ENCODE measurements at regions not wholly inside any gene's neighbourhood (a gene's known extent, or its start where the extent isn't known, plus 50 kb on each side); places are given as distances from the start of the nearest gene placed in this dataset.
"Not testable (repeated sequence)": the region's sequence is repeated elsewhere in the genome, so short reads cannot be mapped to it uniquely, and the experiment has no call there.

DNA sequence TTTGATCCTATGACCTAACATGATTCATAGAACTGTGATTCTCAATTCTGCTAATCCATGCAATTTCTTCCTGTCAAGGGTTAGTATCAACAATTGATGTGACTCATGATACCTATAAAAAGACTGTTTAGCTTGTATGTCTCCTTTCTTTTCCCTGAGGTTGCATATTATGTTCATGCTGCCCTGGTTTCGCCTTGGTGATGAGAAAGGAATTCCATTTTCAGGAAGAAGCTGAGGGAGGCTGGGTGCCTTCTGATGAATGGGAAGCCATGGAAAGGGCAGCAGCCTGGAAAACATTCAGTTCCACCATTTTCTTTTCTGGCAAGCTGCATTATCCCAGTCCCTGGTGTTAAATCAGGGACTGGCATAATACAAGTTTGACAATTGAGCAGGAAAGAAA, 976.5 kb downstream of the RPA4 start:
- no peak for DNase-seq

DNA sequence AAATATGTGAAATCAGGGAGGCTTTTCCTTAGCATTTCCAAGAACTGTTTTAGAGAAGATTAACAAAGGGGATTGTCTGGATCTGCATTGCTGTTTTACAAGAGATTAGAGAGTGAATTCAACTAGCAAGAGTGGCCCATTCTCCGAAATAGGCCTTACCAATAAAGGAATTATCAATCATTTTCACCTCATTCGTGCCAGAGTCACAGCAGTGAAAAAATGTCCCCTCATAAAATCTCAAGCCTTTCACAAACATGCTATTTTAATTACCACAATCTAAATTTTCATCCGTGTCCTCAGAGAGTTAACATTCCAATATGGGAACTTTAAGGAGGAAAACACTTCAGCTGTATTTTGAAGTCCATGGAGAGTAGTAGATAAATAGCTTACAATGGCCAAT, 979.6 kb downstream of the RPA4 start:
- DNase-seq, result no peak

DNA sequence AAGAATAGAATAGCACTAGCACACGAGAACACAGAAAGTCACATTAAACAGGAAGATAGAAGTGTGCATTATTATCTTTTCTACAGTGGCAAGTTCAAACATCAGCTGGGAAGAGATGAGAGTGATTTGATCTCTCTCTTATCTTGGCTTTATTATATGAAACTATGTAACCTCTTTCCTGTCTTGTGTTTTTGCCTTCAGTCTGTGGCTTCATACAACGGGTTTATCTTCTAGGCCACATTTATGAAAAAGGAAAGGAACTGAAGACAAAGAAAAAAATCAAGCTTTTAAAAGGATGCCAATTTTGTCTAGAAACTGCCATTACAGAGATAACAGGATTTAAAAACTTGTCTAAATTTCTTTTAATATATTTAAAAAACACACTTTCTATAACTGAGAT, 983.6 kb downstream of the RPA4 start:
- DNase-seq, result no peak

DNA sequence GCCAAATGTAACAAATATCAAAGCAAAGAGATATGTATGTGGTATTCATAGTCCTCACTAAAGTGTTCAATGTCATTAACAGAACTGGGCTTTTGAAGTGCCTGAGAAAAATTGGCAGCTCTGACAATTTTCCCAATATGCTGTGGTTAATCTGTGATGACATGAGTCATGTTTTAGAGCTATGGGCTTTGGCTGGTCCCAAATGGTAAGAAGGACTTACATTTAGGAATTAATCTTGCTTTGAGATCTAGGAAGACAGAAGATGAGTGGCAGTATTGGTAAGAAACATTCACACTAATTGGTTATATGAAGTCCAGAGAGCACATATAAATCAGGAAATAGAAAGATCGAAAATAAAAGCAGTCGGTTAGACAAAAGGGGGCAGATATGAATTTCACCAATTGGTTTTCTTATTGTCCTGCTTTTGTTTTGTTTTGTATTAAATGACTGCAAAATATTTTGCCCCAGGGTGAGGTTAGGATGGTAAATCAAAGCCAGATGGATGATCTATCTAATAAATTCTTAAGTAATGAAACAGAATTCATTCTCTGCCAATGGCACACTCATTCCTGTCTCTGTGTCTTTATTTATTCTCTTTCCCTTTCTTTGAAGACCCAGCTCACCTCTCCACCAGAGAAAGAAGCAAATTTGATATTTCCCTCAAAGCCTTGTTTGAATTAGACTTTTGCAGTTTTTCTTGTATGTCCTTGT, 993.1 kb downstream of the RPA4 start:
- no peak for DNase-seq

DNA sequence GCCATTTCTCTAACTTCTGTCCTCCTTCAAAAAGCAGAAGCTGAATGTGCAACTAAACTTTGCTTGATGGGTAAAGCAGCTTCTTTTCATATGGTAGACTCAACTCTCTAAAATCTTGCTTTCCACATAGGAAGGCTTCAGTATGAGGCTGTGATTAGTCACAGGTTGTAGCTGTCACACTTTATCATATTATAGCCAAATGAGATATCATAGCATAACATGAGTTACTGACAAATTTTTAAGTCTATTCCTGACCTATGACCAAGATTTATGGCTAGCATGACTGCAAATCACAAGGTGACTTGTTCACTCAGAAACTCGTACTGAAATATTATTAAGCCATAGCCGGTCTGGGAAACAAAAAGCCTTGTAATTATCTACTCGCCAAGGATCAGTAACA, 998.6 kb downstream of the RPA4 start:
- DNase-seq, result no peak

DNA sequence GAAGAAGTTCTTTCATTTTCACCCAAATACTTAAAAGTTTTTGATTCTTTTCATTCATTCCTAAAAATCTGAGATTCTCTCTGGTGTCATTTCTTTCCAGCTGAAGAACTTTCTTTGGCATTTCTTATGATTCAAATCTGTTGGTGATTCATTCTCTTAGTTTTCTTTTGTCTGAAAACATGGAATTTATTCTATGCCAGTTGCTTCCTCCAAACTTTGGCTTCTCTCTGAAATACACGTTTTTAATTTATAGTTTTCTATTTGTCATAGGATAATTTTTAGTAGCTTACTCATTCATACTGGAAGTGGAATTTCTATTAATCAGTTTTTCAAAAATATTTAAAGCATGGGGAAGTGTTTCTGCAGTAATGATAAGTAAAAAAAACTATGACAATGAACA, 1012.0 kb downstream of the RPA4 start:
- DNase-seq, result no peak

DNA sequence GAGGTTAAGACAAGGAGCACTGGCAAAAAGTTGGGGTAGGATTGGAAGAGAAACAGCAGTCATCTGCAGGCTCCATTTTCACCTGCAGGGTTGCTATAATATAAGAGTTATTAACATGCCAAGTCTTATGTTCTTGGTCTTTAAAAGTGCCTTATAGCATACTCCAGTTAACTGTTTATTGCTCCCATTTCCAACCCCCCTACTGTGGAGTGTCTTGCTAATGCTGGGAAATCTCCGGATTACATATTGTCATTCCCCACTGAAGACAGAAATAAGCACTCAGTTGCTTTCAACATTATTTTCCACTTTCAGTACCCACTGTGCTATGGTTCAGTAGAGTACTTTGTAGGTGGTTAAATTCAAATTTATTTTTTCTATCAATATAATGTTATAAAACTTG, 1014.3 kb downstream of the RPA4 start:
- DNase-seq, result no peak

DNA sequence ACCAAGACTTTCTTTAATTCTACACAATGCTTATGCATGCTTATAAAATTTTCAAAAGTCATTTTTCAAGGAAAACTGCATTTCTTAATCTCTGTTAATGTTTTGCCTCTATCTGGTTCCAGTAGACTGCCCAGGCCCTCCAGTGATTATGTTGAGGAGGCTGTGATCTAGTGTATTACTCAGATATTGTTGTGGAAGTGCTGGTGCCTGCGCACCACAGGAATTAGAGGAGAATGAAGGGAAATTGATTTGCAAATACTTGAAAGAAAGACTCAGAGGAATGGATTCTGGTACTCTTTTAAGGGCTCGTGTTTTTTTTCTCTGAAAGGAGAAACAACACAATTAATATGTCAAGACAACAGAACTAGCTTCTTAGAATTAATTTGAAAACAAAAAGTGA, 1015.1 kb downstream of the RPA4 start:
- no peak for DNase-seq

DNA sequence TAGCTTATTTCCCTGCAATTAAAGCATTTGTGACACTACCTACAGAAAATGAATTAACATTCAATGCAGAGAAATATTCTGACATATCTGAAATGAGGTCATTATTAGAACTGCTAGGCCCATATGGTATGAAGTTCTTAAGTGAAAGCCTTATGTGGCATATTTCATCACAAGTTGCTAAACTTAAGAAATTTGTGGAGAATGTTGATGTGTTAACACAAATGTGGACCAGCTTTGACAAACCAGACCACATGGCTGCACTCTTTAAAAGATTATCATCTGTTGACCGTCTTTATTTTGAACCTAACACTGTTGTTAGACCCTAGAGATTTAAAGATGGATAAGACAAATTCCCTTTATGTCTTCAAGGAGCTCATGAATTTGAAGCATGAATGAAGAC, 1024.1 kb downstream of the RPA4 start:
- DNase-seq, result no peak

DNA sequence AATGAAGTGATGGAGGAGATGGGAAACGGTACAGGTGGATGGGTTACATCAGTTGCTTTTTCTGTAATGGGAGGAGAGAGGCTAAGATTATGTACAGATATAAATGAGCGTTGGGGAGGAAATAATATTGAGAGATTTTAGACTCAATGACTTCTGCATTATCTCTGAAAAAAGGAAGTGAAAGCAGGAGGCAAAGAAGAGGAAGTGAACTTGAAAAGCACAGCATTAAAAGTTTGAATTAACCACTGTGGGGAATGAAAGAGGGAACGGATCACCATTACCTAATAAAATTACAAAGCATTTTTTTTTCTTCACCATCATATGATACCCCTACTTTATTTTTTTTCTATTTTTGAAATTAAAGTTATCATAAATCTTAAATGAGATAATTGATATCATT, 1025.5 kb downstream of the RPA4 start:
- no peak for DNase-seq

DNA sequence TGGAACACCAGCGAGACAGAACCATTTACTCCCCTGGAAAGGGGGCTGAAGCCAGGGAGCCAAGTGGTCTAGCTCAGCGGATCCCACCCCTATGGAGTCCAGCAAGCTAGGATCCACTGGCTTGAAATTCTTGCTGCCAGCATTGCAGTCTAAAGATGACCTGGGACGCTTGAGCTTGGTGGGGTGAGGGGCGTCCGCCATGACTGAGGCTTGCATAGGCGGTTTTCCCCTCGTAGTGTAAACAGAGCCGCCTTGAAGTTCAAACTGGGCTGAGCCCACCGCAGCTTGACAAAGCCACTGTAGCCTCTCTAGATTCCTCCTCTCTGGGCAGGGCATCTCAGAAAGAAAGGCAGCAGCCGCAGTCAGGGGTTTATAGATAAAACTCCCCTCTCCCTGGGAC, 1031.7 kb downstream of the RPA4 start:
- DNase-seq, result not testable (repeated sequence)

DNA sequence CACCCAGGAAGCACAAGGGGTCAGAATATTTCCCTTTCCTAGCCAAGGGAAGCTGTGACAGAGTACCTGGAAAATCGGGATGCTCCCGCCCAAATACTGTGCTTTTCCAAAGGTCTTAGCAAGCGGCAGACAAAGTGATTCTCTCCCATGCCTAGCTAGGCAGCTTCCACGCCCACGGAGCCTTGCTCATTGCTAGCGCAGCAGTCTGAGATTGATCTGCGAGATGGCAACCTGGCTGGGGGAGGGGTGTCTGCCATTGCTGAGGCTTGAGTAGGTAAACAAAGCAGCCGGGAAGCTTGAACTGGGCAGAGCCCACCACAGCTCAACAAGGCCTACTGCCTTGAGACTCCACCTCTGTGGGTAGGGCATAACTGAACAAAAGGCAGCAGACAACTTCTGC, 1037.5 kb downstream of the RPA4 start:
- DNase-seq, result not testable (repeated sequence)

DNA sequence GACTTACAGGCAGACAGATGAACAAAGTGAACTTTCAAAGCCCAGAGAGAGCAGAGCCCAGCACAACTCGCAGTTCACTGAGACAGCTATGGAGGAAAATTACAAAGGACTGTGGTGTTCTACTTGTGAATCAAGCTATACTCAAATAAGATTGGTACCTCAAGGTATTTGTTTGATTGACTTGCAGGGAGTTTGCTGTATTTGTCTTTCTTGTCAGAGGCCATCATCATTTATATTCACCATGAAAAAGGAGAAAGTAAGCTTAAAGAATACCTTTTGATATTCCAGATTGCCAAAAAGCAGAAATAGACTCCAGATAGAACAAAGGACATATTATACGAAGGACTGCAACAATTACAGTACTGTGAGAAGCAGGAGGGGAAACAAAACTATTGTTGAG, 1047.9 kb downstream of the RPA4 start:
- DNase-seq, result no peak

DNA sequence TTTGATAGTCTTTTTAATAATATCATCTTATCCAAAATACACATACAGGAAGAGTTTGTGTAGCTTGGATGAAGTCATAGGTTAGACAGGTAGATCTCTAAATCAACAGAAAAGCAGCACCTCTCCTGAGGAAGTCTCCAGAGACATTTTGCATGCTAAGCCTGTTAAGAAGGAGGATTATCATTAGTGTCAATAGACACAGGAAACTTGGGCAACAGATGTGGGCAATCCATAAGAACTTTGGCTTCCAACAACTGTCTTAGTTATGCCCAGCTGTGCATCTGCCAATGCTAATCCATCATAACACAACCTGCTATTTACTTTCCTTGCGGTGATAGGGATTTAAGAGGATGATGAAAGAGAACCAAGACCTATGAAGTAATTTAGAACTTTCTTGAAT, 1052.6 kb downstream of the RPA4 start:
- no peak for DNase-seq

DNA sequence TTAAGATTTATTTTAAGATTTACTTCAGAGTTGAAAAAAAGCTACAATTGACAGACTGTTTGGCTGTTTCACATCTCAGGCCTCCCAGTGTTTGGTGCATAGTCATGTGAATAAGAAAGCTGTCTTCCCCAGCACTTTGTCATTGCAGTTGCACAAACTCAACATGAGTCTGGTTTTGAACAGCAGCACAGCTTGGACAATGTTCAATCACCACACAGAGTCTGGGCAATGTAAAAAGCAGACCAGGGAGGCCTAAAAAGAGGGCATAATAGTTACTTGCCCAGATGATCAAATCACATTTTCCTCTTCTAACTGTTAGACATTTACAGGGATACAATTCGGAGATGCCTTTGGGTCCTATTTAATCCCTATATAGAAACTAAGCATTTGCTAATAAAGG, 1055.0 kb downstream of the RPA4 start:
- no peak for DNase-seq

DNA sequence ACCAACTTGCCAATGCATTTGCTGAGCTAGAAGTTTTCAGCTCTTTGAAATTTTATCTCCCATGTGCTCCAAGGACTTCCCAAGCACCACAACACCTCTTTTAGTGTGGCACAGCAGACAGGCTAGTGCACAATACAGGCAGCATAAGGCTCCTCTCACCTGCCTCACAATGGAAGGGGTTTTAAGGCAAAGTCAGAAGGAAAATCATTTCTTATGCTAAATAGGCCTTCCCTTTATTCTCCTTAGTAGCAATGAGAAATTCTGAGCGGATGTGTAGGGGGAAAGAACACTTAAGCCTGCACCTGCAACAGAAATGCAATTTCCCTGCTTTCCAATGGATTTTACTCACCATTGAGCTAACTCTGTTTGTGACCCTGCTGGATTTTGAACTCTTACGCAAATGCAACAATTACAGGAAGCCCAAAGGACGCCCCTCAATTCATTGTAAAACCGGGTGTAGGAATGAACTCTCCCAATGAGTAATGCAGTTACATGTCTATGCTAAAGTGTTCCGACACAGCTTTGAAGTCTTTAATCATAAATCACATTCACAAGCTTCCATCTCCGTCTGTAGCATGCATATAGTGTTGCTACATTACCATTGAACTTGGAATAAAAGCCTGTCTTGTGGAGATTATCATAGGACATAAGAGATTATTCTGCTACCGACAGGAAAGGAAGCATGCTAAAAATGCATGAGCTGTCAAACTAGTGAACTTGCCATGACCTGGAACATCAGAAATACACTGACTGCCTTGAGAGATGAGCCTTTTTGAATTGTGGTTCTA, 1084.9 kb downstream of the RPA4 start:
- no peak for DNase-seq

DNA sequence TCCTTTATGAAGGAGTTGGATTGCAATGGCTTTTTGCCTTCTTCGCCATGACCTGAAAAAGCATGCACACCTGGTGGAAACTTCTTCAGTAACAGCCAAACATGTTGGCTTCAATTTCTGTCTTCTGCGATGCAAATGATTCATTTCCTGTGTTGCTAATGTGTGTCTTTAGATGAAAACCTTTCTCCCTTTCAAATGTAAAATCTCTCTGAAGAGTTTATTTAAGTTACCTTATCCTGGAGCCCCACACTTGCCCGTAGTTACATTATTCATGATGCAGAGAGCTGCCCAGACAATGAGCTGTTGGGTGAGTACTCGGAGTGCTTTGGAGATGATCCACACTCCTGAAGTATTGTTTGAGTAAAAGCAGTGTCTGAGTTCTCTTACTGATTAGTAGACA, 1100.9 kb downstream of the RPA4 start:
- DNase-seq, result no peak

DNA sequence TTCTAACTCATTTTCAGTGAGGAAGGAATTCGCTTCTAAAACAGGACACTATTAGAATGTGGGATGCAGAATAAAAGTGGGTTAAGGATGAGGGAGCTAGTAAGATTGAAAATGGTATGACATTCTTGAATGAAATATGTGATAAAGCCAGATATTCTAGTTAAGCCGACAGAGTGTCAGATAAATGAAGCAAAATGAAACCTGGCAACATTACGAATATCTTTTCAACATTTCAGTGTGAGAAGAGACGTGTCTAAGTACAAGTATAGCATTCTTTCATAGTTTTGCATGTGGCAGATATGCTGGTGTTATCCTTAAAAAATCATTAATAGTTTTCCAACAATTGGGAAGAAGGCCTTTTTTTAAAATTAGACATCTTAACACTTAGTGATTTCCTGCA, 1101.4 kb downstream of the RPA4 start:
- no peak for DNase-seq

DNA sequence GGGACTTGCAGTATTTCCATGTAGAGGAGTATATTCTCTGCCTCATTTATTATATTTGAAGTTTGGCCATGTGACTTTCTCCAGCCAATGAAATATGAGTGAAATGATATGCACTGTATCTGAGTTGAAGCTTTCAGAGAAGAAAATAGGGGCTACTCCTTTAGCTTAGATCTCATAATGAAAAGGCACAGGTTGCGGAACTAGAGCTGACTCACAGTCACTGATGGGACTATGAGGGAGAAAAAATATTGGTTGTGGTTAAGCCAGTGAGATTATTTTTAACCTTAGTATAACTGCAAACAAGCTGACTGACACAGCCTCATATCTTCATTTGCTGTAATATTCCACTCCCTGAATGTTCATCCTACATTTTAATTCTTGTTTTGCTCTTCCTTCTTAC, 1104.3 kb downstream of the RPA4 start:
- DNase-seq, result no peak

DNA sequence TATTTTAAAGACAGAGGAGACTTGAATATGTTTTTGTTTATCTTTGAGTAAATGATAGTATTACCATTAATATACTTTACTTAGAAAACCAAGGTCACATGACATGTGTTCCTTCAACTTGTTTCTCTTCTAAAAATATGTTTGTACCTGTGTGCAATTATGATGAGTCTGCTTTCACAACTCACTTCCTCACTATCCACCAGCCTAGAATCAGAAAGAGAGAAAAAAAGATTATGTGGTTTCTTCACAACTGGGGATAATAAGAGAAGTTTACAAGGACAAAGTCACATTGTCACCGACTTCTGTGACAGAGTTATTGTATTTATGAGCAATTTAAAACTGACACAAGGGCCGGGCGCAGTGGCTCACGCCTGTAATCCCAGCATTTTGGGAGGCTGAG, 1112.1 kb downstream of the RPA4 start:
- DNase-seq, result no peak

DNA sequence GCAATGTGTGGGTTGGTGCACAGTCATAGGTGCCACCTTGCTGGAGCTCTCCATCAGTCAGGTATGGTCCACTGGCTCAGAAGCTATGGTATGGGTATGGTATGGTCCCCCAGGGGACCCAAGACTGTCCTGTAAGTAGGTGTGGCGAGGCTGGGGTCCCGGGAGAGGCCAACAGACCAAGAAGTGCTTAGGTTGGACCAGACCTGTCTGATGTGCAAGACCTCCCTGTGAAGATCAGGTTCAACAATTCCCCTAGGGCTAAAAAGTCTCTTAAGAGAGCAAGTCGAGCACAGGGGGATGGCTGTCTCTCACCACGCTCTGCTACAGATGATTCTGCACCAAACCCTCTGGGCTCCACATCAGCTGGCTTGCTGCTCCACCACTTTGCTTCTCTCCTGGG, 1145.0 kb downstream of the RPA4 start:
- DNase-seq, result no peak

DNA sequence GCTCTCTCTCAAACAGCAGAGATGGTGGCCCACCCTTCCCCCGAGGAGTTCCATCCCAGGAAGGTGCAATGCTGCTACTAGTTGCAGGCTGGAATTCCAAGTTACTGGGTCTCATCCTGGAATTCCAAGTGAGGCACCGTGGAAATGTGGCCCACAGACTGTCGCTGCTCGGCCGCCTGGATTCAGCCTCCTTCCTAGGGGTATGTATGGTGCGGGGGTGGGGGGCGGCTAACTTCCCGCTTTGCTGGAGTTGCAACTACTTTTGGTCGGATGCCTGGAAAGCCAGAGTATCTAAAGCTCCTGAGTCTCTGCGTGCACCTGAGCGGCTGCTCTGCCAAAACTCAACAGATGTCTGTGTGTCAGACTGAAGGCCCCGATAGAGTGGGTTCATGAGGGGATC, 1146.2 kb downstream of the RPA4 start:
- DNase-seq, result no peak

DNA sequence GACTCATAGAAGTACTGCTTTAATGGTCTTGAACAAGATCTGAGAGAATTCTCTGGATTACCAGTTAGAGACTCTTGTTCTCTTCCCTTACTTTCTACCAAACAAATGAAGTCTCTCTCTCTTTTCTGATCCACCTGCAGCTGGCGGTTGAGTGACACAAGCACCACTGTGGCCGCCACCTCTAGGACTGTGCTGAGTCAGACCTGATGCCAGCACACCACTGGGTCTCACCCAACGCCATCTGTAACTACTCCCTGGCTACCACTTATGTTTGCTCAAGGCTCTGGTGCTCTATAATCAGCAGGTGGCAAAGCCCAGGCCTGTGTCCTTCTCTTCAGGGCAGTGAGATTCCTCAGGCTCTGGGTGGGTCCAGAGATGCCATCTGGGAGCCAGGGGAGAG, 1173.5 kb downstream of the RPA4 start:
- no peak for DNase-seq

DNA sequence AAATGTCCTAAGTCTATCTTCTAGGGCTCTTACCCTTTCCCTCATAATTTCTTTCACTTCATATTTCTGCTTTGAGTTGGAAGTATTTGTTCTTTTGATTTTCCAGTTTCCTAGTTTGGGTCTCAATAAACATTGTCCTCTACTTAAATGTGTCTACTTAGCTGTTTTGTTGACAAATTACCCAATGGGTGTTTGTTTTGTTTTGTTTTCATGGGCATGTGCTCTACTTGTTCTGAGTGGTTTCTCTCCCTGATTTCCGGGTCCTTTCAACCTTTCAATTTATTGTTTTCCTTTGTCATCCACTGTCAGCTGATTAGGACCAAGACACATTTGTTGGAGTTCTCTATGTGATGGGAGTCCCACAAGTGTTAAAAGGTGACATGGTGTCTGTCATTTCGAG, 1181.4 kb downstream of the RPA4 start:
- DNase-seq, result no peak

DNA sequence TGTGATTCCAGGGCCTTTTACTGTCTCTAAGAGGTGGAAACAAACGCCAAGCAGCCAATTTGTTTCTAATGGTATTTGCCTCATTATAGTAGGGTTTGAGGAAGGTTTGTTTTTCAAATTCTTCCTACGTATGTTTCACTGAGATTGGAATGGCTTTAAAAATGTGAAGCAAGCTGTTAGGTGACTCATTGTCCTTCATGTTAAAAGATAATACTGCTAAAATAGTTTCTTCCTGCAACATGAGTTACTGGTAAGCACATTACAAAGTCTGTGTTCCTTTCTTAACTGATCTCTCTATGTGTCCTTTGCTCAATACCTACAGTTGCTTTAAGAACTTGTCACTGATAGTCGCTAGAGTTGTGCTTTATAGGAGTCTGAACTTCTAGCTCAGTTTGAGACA, 1183.9 kb downstream of the RPA4 start:
- DNase-seq, result no peak
